LNCAP (cell line): ENCODE measurements at regions not wholly inside any gene's neighbourhood (a gene's known extent, or its start where the extent isn't known, plus 50 kb on each side); places are given as distances from the start of the nearest gene placed in this dataset.

Experiments used
- CTCF ChIP-seq: fragments of 450-650 bp; IDR thresholded peaks from 2 replicates; pipeline ENCODE4 v1.5.1; 2017; ENCODE audit warnings: mild to moderate bottlenecking

- TF ChIP-seq CTCF, result no peak
These were observed 1416.1 kb downstream of the GATA3 start for GRCh38 chr10:9470581-9470980.

- TF ChIP-seq CTCF, result no peak
These were observed 1447.5 kb downstream of the GATA3 start for GRCh38 chr10:9501944-9502343.

- TF ChIP-seq CTCF, result no peak
These were observed 1449.7 kb downstream of the GATA3 start for GRCh38 chr10:9504227-9504626.

GRCh38 chr10:9505546-9505945, 1451.1 kb downstream of the GATA3 start:
- no peak for TF ChIP-seq CTCF

- TF ChIP-seq CTCF, result no peak
These were observed 1454.1 kb downstream of the GATA3 start for GRCh38 chr10:9508606-9509005.

GRCh38 chr10:9510626-9511025, 1456.1 kb downstream of the GATA3 start:
- no peak for TF ChIP-seq CTCF

GRCh38 chr10:9515922-9516321, 1461.4 kb downstream of the GATA3 start:
- no peak for TF ChIP-seq CTCF

GRCh38 chr10:9535744-9536143, 1481.3 kb downstream of the GATA3 start:
- TF ChIP-seq CTCF, result no peak
